GM23338 (cell line): ENCODE measurements at regions not wholly inside any gene's neighbourhood (a gene's known extent, or its start where the extent isn't known, plus 50 kb on each side); places are given as distances from the start of the nearest gene placed in this dataset.

Experiments
- ATAC-seq: fragments of 200-7000 bp; cut with Tn5 transposase; 3 replicates; pipeline ENCODE4 v1.9.1; 2020
- DNase-seq: peaks from one replicate; pipeline ENCODE4 v3.0.0-alpha.2; 2015; ENCODE audit warnings: low spot score
- H2AFZ ChIP-seq: fragments of 200-600 bp; sonication (generic); 2 replicates; pipeline ENCODE4 v1.8.0; 2016; ENCODE audit warnings: antibody characterized with exemption, mild to moderate bottlenecking, moderate library complexity
- H3F3A ChIP-seq: fragments of 200-600 bp; sonication (generic); replicated peaks from 2 replicates; pipeline ENCODE4 v1.8.0; 2017; ENCODE audit warnings: antibody characterized with exemption, mixed run types, low read depth
- H3K27ac ChIP-seq: fragments of 200-600 bp; sonication (generic); 2 replicates; pipeline ENCODE4 v1.6.1; 2016; ENCODE audit warnings: low read depth
- H3K27me3 ChIP-seq: fragments of 200-600 bp; sonication (generic); 2 replicates; pipeline ENCODE4 v1.8.0; 2016; ENCODE audit warnings: mild to moderate bottlenecking, mixed run types, moderate library complexity; ENCODE audit not compliant: insufficient read depth
- H3K36me3 ChIP-seq: fragments of 200-600 bp; sonication (generic); 2 replicates; pipeline ENCODE4 v1.8.0; 2016; ENCODE audit warnings: mild to moderate bottlenecking; ENCODE audit not compliant: insufficient read depth
- H3K4me1 ChIP-seq: fragments of 200-600 bp; sonication (generic); 2 replicates; pipeline ENCODE4 v1.8.0; 2016; ENCODE audit warnings: mild to moderate bottlenecking, moderate library complexity; ENCODE audit not compliant: insufficient read depth
- H3K4me2 ChIP-seq: fragments of 200-600 bp; sonication (generic); 2 replicates; pipeline ENCODE4 v1.7.1; 2017; ENCODE audit warnings: mixed run types
- H3K4me3 ChIP-seq: fragments of 200-600 bp; sonication (generic); 2 replicates; pipeline ENCODE4 v1.6.1; 2016; ENCODE audit warnings: mixed run types
- H3K79me2 ChIP-seq: fragments of 200-600 bp; sonication (generic); replicated peaks from 2 replicates; pipeline ENCODE4 v1.8.0; 2017; ENCODE audit warnings: mild to moderate bottlenecking; ENCODE audit not compliant: insufficient read depth
- H3K9me2 ChIP-seq: fragments of 200-600 bp; sonication (generic); 2 replicates; pipeline ENCODE4 v1.8.0; 2017; ENCODE audit not compliant: insufficient read depth
- H4K20me1 ChIP-seq: fragments of 200-600 bp; sonication (generic); replicated peaks from 2 replicates; pipeline ENCODE4 v1.8.0; 2017; ENCODE audit warnings: mild to moderate bottlenecking; ENCODE audit not compliant: insufficient read depth
- H3K27ac Mint-ChIP-seq: 2 replicates; pipeline ENCODE4 v1.8.0; 2020; ENCODE audit warnings: inconsistent platforms, mild to moderate bottlenecking, moderate library complexity, mixed read lengths
- H3K27me3 Mint-ChIP-seq: 3 replicates; pipeline ENCODE4 v1.8.0; 2022; ENCODE audit warnings: low read depth, mild to moderate bottlenecking, moderate library complexity, mixed read lengths, inconsistent platforms; ENCODE audit not compliant: insufficient read depth, poor library complexity
- H3K36me3 Mint-ChIP-seq: 3 replicates; pipeline ENCODE4 v1.8.0; 2021; ENCODE audit warnings: low read depth, mild to moderate bottlenecking, inconsistent platforms, moderate library complexity, mixed read lengths
- H3K4me1 Mint-ChIP-seq: 3 replicates; pipeline ENCODE4 v1.8.0; 2020; ENCODE audit warnings: mild to moderate bottlenecking, inconsistent platforms, mixed read lengths
- H3K4me3 Mint-ChIP-seq: 3 replicates; pipeline ENCODE4 v1.8.0; 2021; ENCODE audit warnings: moderate library complexity, mild to moderate bottlenecking, inconsistent platforms, mixed read lengths
- H3K9me3 Mint-ChIP-seq: 3 replicates; pipeline ENCODE4 v1.8.0; 2020; ENCODE audit warnings: moderate library complexity, mild to moderate bottlenecking, inconsistent platforms, mixed read lengths
- CREB1 ChIP-seq: fragments of 250-450 bp; sonication (Bioruptor Pico); IDR thresholded peaks from 2 replicates; pipeline ENCODE4 v1.5.0; 2020; ENCODE audit warnings: low read depth, mild to moderate bottlenecking, moderate library complexity
- EZH2phosphoT487 ChIP-seq: fragments of 200-600 bp; sonication (generic); IDR thresholded peaks from one replicate; pipeline ENCODE4 v1.8.1; 2018; ENCODE audit warnings: antibody characterized with exemption; ENCODE audit not compliant: unreplicated experiment
- JUNB ChIP-seq: IDR thresholded peaks from one replicate; pipeline ENCODE4 v1.6.1; 2016; ENCODE audit warnings: antibody characterized with exemption; ENCODE audit not compliant: unreplicated experiment
- STAT1 ChIP-seq: IDR thresholded peaks from one replicate; pipeline ENCODE4 v1.6.1; 2016; ENCODE audit warnings: antibody characterized with exemption; ENCODE audit not compliant: unreplicated experiment
- ZNF331 ChIP-seq: fragments of 250-450 bp; sonication (Bioruptor Pico); IDR thresholded peaks from 2 replicates; pipeline ENCODE4 v1.5.0; 2020; ENCODE audit warnings: low read depth, mild to moderate bottlenecking, moderate library complexity
- TF ChIP-seq, protein P1 (sequence below): IDR thresholded peaks from 2 replicates; pipeline ENCODE4 v1.6.1; 2016; ENCODE audit warnings: antibody characterized with exemption
- TF ChIP-seq, protein P2 (sequence below): fragments of 250-450 bp; sonication (Bioruptor Pico); IDR thresholded peaks from 2 replicates; pipeline ENCODE4 v1.5.0; 2020; ENCODE audit warnings: mild to moderate bottlenecking, moderate library complexity

DNA sequence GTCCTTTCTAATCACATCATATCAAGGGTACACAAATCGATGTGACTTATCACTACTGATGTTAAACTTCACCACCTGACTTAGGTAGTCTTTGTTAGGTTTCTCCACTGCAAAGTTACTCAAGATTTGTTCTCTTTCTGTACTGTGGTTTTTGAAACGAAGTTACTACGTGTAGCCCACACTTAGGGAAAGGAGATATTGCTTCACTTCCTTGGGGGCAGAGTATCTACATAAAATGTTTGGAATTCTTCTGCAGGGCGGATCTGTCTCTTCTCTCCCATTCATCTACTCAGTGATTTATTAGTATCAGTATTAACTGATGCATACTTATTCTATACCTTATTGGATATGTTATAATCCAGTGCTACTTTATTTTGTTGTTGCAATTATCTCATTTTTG, 403.6 kb upstream of the MON1B start (continued):
- TF ChIP-seq, protein P1, sequence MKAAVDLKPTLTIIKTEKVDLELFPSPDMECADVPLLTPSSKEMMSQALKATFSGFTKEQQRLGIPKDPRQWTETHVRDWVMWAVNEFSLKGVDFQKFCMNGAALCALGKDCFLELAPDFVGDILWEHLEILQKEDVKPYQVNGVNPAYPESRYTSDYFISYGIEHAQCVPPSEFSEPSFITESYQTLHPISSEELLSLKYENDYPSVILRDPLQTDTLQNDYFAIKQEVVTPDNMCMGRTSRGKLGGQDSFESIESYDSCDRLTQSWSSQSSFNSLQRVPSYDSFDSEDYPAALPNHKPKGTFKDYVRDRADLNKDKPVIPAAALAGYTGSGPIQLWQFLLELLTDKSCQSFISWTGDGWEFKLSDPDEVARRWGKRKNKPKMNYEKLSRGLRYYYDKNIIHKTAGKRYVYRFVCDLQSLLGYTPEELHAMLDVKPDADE, result no peak
- TF ChIP-seq ZNF331 (CRISPR knock-in tag), result no peak
- no peak for TF ChIP-seq EZH2phosphoT487

DNA sequence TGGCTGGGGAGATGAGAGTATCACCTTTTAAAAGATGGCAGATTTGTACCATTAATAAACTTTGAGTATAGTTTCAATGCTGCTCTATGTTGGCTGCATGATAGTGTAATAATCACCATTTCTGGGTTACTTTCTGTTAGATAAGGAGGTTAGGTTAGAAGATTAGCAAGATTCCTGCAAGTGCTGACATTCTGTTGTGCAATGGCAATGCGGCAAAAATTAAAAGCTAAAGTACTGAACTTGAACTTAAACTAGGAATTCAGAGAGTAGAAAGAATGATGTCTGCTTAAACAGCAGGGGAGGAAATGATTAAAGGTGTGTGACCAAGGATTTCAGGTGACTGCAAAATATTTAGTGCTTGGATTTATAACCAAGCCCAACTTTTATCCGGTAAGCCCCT, 399.8 kb upstream of the MON1B start:
- H3F3A ChIP-seq, result no peaks in the 10 kb centered on the region
- no peaks in the 10 kb centered on the region; the same call in 1 of the 2 replicates for H3K4me1 ChIP-seq
- Mint-ChIP-seq H3K36me3 (no peaks in the 10 kb centered on the region; the same call in 2 of the 3 replicates), H3K4me1 (no peaks in the 10 kb centered on the region), H3K27me3 (no peaks in the 10 kb centered on the region), H3K9me3 (peaks cover 73% of the 10 kb centered on the region), H3K27ac (no peak overlapping the region), H3K4me3 (no peak overlapping the region)
- H3K9me2 ChIP-seq, result 0 out of 2 replicates have a peak, but pooled peaks cover 4% of the 10 kb centered on the region
- H3K27me3 ChIP-seq, result no peaks in the 10 kb centered on the region
- no peak for ATAC-seq
- H3K79me2 ChIP-seq, result no peaks in the 10 kb centered on the region
- DNase-seq, result no peak
- no peaks in the 10 kb centered on the region for H3K36me3 ChIP-seq
- H2AFZ ChIP-seq, result no peak overlapping the region
- H3K4me2 ChIP-seq, result no peak overlapping the region
- no peak overlapping the region for H3K27ac ChIP-seq
- TF ChIP-seq CREB1 (CRISPR knock-in tag) (no peak), EZH2phosphoT487 (no peak), STAT1 (no peak), JUNB (no peak)
- TF ChIP-seq, protein P2, sequence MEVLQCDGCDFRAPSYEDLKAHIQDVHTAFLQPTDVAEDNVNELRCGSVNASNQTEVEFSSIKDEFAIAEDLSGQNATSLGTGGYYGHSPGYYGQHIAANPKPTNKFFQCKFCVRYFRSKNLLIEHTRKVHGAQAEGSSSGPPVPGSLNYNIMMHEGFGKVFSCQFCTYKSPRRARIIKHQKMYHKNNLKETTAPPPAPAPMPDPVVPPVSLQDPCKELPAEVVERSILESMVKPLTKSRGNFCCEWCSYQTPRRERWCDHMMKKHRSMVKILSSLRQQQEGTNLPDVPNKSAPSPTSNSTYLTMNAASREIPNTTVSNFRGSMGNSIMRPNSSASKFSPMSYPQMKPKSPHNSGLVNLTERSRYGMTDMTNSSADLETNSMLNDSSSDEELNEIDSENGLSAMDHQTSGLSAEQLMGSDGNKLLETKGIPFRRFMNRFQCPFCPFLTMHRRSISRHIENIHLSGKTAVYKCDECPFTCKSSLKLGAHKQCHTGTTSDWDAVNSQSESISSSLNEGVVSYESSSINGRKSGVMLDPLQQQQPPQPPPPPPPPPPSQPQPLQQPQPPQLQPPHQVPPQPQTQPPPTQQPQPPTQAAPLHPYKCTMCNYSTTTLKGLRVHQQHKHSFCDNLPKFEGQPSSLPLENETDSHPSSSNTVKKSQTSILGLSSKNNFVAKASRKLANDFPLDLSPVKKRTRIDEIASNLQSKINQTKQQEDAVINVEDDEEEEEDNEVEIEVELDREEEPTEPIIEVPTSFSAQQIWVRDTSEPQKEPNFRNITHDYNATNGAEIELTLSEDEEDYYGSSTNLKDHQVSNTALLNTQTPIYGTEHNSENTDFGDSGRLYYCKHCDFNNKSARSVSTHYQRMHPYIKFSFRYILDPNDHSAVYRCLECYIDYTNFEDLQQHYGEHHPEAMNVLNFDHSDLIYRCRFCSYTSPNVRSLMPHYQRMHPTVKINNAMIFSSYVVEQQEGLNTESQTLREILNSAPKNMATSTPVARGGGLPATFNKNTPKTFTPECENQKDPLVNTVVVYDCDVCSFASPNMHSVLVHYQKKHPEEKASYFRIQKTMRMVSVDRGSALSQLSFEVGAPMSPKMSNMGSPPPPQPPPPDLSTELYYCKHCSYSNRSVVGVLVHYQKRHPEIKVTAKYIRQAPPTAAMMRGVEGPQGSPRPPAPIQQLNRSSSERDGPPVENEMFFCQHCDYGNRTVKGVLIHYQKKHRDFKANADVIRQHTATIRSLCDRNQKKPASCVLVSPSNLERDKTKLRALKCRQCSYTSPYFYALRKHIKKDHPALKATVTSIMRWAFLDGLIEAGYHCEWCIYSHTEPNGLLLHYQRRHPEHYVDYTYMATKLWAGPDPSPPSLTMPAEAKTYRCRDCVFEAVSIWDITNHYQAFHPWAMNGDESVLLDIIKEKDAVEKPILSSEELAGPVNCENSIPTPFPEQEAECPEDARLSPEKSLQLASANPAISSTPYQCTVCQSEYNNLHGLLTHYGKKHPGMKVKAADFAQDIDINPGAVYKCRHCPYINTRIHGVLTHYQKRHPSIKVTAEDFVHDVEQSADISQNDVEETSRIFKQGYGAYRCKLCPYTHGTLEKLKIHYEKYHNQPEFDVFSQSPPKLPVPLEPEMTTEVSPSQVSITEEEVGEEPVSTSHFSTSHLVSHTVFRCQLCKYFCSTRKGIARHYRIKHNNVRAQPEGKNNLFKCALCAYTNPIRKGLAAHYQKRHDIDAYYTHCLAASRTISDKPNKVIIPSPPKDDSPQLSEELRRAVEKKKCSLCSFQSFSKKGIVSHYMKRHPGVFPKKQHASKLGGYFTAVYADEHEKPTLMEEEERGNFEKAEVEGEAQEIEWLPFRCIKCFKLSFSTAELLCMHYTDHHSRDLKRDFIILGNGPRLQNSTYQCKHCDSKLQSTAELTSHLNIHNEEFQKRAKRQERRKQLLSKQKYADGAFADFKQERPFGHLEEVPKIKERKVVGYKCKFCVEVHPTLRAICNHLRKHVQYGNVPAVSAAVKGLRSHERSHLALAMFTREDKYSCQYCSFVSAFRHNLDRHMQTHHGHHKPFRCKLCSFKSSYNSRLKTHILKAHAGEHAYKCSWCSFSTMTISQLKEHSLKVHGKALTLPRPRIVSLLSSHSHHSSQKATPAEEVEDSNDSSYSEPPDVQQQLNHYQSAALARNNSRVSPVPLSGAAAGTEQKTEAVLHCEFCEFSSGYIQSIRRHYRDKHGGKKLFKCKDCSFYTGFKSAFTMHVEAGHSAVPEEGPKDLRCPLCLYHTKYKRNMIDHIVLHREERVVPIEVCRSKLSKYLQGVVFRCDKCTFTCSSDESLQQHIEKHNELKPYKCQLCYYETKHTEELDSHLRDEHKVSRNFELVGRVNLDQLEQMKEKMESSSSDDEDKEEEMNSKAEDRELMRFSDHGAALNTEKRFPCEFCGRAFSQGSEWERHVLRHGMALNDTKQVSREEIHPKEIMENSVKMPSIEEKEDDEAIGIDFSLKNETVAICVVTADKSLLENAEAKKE (CRISPR knock-in tag), result no peak
- no peaks in the 10 kb centered on the region for H4K20me1 ChIP-seq
- H3K4me3 ChIP-seq, result no peak overlapping the region
